ENCODE measurements at regions not wholly inside any gene's neighbourhood (a gene's known extent, or its start where the extent isn't known, plus 50 kb on each side); places are given as distances from the start of the nearest gene placed in this dataset.

- TF ChIP-seq CTCF (IDR thresholded peaks at IDR 0.05; ENCODE audit: poor library complexity) (no peak), EZH2 (IDR thresholded peaks at IDR 0.05; ENCODE audit: borderline replicate concordance) (no peak), EZH2phosphoT487 (IDR thresholded peaks at IDR 0.05; ENCODE audit: low read depth, severe bottlenecking, unreplicated experiment) (no peak)
These were observed 123.7 kb upstream of the KIF26B start for GRCh38 chr1:245031041-245031440.

Data from hepatocyte (in vitro differentiated cells).